ENCODE measurements at regions not wholly inside any gene's neighbourhood (a gene's known extent, or its start where the extent isn't known, plus 50 kb on each side); places are given as distances from the start of the nearest gene placed in this dataset.
"Not testable (repeated sequence)": the region's sequence is repeated elsewhere in the genome, so short reads cannot be mapped to it uniquely, and the experiment has no call there.

GRCh38 chr2:91549316-91549715, 2857.8 kb downstream of the RPIA start:
- CTCF ChIA-PET; ATAC-seq (ENCODE audit: low read depth); H2BK20ac ChIP-seq (ENCODE audit: low read depth, low read length); H4K5ac ChIP-seq (ENCODE audit: low read depth, low read length); H4K20me1 ChIP-seq (ENCODE audit: insufficient read depth, low read length); H3K9me1 ChIP-seq (ENCODE audit: insufficient read depth, low read length); H3K14ac ChIP-seq (replicated peaks; ENCODE audit: low read depth, low read length); H2BK5ac ChIP-seq (ENCODE audit: low read depth, low read length, poor library complexity, severe bottlenecking); H3K18ac ChIP-seq (ENCODE audit: low read depth, low read length); H3K4me2 ChIP-seq (ENCODE audit: low read depth, low read length); H2AK5ac ChIP-seq (ENCODE audit: low read depth, low read length); H3K36me3 ChIP-seq (ENCODE audit: control insufficient read depth, insufficient read depth, low read length); H3K23ac ChIP-seq (ENCODE audit: low read depth, low read length); H3K4ac ChIP-seq (ENCODE audit: low read depth, low read length); H3K27me3 ChIP-seq (ENCODE audit: control insufficient read depth, insufficient read depth, low read length); H3K4me3 ChIP-seq (ENCODE audit: insufficient read depth, low read depth, low read length); dilution Hi-C loops (cut with HindIII; ENCODE audit: low sequenced_read_pairs, unreplicated experiment); BruUV-seq (replicated peaks); intact Hi-C loops (cut with micrococcal nuclease); H3K56ac ChIP-seq (ENCODE audit: extremely low read depth, insufficient read depth, low read length); H4K91ac ChIP-seq (ENCODE audit: insufficient read depth, low read depth, low read length); H2BK15ac ChIP-seq (ENCODE audit: low read depth, low read length); H4K8ac ChIP-seq (ENCODE audit: low read depth in 2 of 2, low read length in 2 of 2); DNase-seq; H2AK9ac ChIP-seq (replicated peaks; ENCODE audit: low read depth, low read length, poor library complexity); H3K9ac ChIP-seq (ENCODE audit: low read depth, low read length); H3K9me3 ChIP-seq (ENCODE audit: control insufficient read depth, insufficient read depth, low read length); POLR2A ChIA-PET (ENCODE audit: unreplicated experiment); H3K79me1 ChIP-seq (ENCODE audit: low read depth in 1 of 2, low read length in 2 of 2); H3K27ac ChIP-seq (ENCODE audit: insufficient read depth, low read length); H3K4me1 ChIP-seq (ENCODE audit: control insufficient read depth, insufficient read depth, low read length); H2BK120ac ChIP-seq (ENCODE audit: low read depth, low read length); in situ Hi-C loops (cut with MboI; ENCODE audit: low sequenced_read_pairs); H2AFZ ChIP-seq (replicated peaks; ENCODE audit: low read length, poor library complexity): not testable (repeated sequence)
- WGBS, 2 experiments (ENCODE audit: extremely low coverage in 2 of 2, insufficient read length in 1 of 2), result 60% methylated on average over 1 of the region's 6 CpGs; no CpG with 5 or more reads in 1 of the 2 experiments

DNA sequence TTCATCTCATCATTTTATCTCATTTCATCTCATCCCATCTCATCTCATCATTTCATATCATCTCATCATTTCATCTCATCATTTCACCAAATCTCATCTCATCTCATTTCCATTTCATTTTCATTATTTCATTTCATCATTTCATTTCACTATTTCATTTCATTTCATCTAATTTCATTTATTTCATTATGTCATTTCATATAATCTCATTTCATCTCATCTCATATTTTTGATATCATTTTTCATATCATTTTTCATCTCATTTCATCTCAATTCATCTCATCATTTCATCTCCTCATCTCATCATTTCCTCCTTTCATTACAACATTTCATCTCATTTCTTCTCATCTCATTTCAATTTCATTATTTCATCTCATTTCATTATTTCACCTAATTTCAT, 2866.8 kb downstream of the RPIA start:
- H3K4me3 ChIP-seq (ENCODE audit: insufficient read depth, low read depth, low read length); H3K18ac ChIP-seq (ENCODE audit: low read depth, low read length); ATAC-seq (ENCODE audit: low read depth); intact Hi-C loops (cut with micrococcal nuclease); POLR2A ChIA-PET (ENCODE audit: unreplicated experiment); H3K14ac ChIP-seq (replicated peaks; ENCODE audit: low read depth, low read length); H2AK5ac ChIP-seq (ENCODE audit: low read depth, low read length); DNase-seq; H3K9ac ChIP-seq (ENCODE audit: low read depth, low read length); H2AFZ ChIP-seq (replicated peaks; ENCODE audit: low read length, poor library complexity); H4K20me1 ChIP-seq (ENCODE audit: insufficient read depth, low read length); H3K9me3 ChIP-seq (ENCODE audit: control insufficient read depth, insufficient read depth, low read length); H3K9me1 ChIP-seq (ENCODE audit: insufficient read depth, low read length); H3K79me1 ChIP-seq (ENCODE audit: low read depth in 1 of 2, low read length in 2 of 2); H2BK120ac ChIP-seq (ENCODE audit: low read depth, low read length); H3K56ac ChIP-seq (ENCODE audit: extremely low read depth, insufficient read depth, low read length); H3K27me3 ChIP-seq (ENCODE audit: control insufficient read depth, insufficient read depth, low read length); H3K4ac ChIP-seq (ENCODE audit: low read depth, low read length); in situ Hi-C loops (cut with MboI; ENCODE audit: low sequenced_read_pairs); H3K23ac ChIP-seq (ENCODE audit: low read depth, low read length); H3K36me3 ChIP-seq (ENCODE audit: control insufficient read depth, insufficient read depth, low read length); H2AK9ac ChIP-seq (replicated peaks; ENCODE audit: low read depth, low read length, poor library complexity); dilution Hi-C loops (cut with HindIII; ENCODE audit: low sequenced_read_pairs, unreplicated experiment); H3K4me2 ChIP-seq (ENCODE audit: low read depth, low read length); H2BK15ac ChIP-seq (ENCODE audit: low read depth, low read length); H4K91ac ChIP-seq (ENCODE audit: insufficient read depth, low read depth, low read length); BruUV-seq (replicated peaks); CTCF ChIA-PET; H4K5ac ChIP-seq (ENCODE audit: low read depth, low read length); H2BK20ac ChIP-seq (ENCODE audit: low read depth, low read length); H3K4me1 ChIP-seq (ENCODE audit: control insufficient read depth, insufficient read depth, low read length); H4K8ac ChIP-seq (ENCODE audit: low read depth in 2 of 2, low read length in 2 of 2); H3K27ac ChIP-seq (ENCODE audit: insufficient read depth, low read length); H2BK5ac ChIP-seq (ENCODE audit: low read depth, low read length, poor library complexity, severe bottlenecking): not testable (repeated sequence)

Measured in IMR-90 (cell line).